Neural cell (in vitro differentiated cells): ENCODE measurements at regions not wholly inside any gene's neighbourhood (a gene's known extent, or its start where the extent isn't known, plus 50 kb on each side); places are given as distances from the start of the nearest gene placed in this dataset.

Experiments used
- EP300 ChIP-seq: fragments of 450-650 bp; conservative IDR thresholded peaks from 2 replicates; pipeline ENCODE4 v1.6.1; 2014; ENCODE audit warnings: antibody characterized with exemption, mild to moderate bottlenecking, moderate library complexity; ENCODE audit not compliant: poor library complexity, severe bottlenecking
- EZH2 ChIP-seq: fragments of 200-600, 300-800 bp; shearing (Covaris generic), sonication (generic); IDR thresholded peaks from 2 replicates; pipeline ENCODE4 v1.6.1; 2014; ENCODE audit warnings: antibody characterized with exemption, low read length, borderline replicate concordance, mild to moderate bottlenecking; ENCODE audit not compliant: insufficient read depth, poor library complexity, severe bottlenecking
- MXI1 ChIP-seq: fragments of 450-650 bp; conservative IDR thresholded peaks from 2 replicates; pipeline ENCODE4 v1.6.1; 2014; ENCODE audit warnings: antibody characterized with exemption, mild to moderate bottlenecking; ENCODE audit not compliant: poor library complexity, severe bottlenecking

GRCh38 chr1:217140041-217140901 is 417.0 kb upstream of the ESRRG start:
- TF ChIP-seq EP300 (no peak), EZH2 (no peak), MXI1 (no peak)
